SK-N-DZ (cell line): ENCODE measurements at regions not wholly inside any gene's neighbourhood (a gene's known extent, or its start where the extent isn't known, plus 50 kb on each side); places are given as distances from the start of the nearest gene placed in this dataset.

Source experiments
- DNase-seq: peaks from one replicate; pipeline ENCODE4 v3.0.0-alpha.2; 2015; ENCODE audit warnings: low spot score

DNA sequence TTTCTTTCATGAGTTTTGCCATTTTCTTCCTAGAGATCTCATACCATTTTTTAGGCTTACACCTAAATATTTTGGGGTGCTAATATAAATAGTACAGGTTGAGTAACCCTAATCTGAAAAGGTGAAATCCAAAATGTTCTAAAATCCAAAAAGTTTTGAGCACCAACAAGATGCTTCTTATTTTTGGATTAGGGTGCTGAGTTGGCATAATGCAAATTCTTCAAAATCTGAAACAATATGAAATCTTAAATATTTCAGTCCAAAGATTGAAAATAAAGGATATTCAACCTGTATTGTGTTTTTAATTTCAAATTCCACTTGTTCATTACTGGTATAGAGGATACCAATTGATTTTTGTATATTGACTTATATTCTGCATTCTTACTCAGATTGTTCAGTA, 51.1 kb upstream of the KCNK2 start:
- no peak for DNase-seq
